ENCODE measurements at regions not wholly inside any gene's neighbourhood (a gene's known extent, or its start where the extent isn't known, plus 50 kb on each side); places are given as distances from the start of the nearest gene placed in this dataset.

DNA sequence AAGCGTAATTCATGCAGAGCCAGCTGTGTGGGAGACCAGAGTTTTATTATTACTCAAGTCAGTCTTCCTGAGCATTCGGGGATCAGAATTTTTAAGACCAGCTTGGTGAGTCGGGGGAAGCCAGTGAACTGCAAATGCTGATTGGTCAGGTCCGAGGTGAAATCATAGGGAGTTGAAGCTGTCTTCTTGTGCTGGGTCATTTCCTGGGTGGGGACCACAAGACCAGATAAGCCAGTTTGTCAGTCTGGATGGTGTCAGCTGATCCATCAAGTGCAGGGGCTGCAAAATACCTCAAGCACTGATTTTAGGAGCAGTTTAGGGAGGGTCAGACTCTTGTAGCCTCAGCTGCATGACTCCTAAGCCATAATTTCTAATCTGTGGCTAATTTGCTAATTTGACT, 228.1 kb upstream of the ATP10A start:
- TF ChIP-seq CTCF (IDR thresholded peaks at IDR 0.05; ENCODE audit: poor library complexity) (no peak), EZH2 (IDR thresholded peaks at IDR 0.05; ENCODE audit: borderline replicate concordance) (no peak)

All from hepatocyte (in vitro differentiated cells).